C4-2B (cell line): ENCODE measurements at regions not wholly inside any gene's neighbourhood (a gene's known extent, or its start where the extent isn't known, plus 50 kb on each side); places are given as distances from the start of the nearest gene placed in this dataset.

Experiments used
- H3K27ac ChIP-seq: fragments of 450-650 bp; 2 replicates; pipeline ENCODE4 v1.5.1; 2017
- CTCF ChIP-seq: fragments of 450-650 bp; conservative IDR thresholded peaks from 2 replicates; pipeline ENCODE4 v1.5.1; 2017; ENCODE audit warnings: mild to moderate bottlenecking
- ZFX ChIP-seq: fragments of 450-650 bp; IDR thresholded peaks from 2 replicates; pipeline ENCODE4 v1.6.1; 2017

- TF ChIP-seq CTCF (no peak), ZFX (no peak)
These were observed 137.0 kb downstream of the PLPP3 start for GRCh38 chr1:56442290-56442877.

GRCh38 chr1:56441601-56442000 lies 137.8 kb downstream of the PLPP3 start:
- H3K27ac ChIP-seq = no peak overlapping the region
- TF ChIP-seq ZFX = no peak
- TF ChIP-seq CTCF = no peak

More at GRCh38 chr1:56442290-56442877, 137.0 kb downstream of the PLPP3 start:
- H3K27ac ChIP-seq = no peak overlapping the region

GRCh38 chr1:56439610-56440264 lies 139.6 kb downstream of the PLPP3 start:
- TF ChIP-seq CTCF = no peak
- TF ChIP-seq ZFX = no peak
- H3K27ac ChIP-seq = no peak overlapping the region

GRCh38 chr1:56438901-56439551 lies 140.3 kb downstream of the PLPP3 start:
- H3K27ac ChIP-seq = no peak overlapping the region
- TF ChIP-seq CTCF = no peak
- no peak for TF ChIP-seq ZFX

GRCh38 chr1:56437959-56438358 lies 141.4 kb downstream of the PLPP3 start:
- TF ChIP-seq CTCF (no peak), ZFX (no peak)
- H3K27ac ChIP-seq = no peak overlapping the region

- H3K27ac ChIP-seq = no peak overlapping the region
These were observed 142.4 kb downstream of the PLPP3 start for GRCh38 chr1:56436912-56437417.

More at GRCh38 chr1:56436912-56437417, 142.4 kb downstream of the PLPP3 start:
- TF ChIP-seq ZFX = no peak
- TF ChIP-seq CTCF = no peak
